Lower leg skin (tissue), 4 donors: ENCODE measurements at regions not wholly inside any gene's neighbourhood (a gene's known extent, or its start where the extent isn't known, plus 50 kb on each side); places are given as distances from the start of the nearest gene placed in this dataset.

Experiments used
- DNase-seq, 2 donors: peaks; one replicate each; pipeline ENCODE4 v3.0.0-alpha.2; 2019; ENCODE audit warnings: low spot score in 2 of 2
- H3K4me3 ChIP-seq: fragments of 200-600 bp; sonication (generic); 2 replicates; pipeline ENCODE4 v1.5.1; 2017; ENCODE audit warnings: mild to moderate bottlenecking, low read depth; ENCODE audit not compliant: poor library complexity, severe bottlenecking
- CTCF ChIP-seq, 3 donors: fragments of 450-650 bp; IDR thresholded peaks; one replicate each; pipeline ENCODE4 v1.5.1; 2016; ENCODE audit warnings: antibody characterized with exemption in 3 of 3, mild to moderate bottlenecking in 3 of 3, moderate library complexity in 2 of 3
- POLR2A ChIP-seq, 2 donors: fragments of 450-650 bp; IDR thresholded peaks; one replicate each; pipeline ENCODE4 v1.6.1; 2016 to 2017; ENCODE audit warnings: antibody characterized with exemption in 2 of 2, mild to moderate bottlenecking in 1 of 2, moderate library complexity in 1 of 2
- WGBS, 2 donors: methylation state at CpG; one replicate each; pipeline ENCODE4 v1.1.5; 2018; 5-methylcytosine and 5-hydroxymethylcytosine counted together
- intact Hi-C: fragments of 100-400 bp; cut with DNase I; formaldehyde crosslinking; loops from one replicate; pipeline ENCODE4 v1.15.0; 2023; ENCODE audit warnings: low total_unique reads

DNA sequence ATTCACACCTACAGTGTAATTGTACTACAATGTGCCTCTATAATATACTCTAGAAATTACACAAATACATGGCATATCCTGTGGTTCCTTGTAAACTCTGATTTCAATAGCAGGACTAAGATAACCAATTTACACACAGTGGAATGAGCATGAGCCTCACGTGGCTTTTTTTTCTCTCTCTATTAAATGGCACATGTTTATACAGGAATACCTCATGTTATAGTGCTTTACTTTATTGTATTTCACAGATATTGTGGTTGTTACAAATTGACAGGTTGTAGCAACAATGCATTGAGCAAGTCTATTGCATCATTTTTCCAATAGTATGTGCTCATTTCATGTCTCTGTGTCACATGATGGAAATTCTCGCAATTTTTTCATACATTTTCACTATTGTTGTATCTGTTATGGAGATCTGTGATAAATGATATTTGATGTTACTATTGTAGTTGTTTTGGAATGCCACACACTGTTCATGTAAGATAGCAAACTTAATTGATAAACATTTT is 260.0 kb downstream of the FSIP2 start:
- no peak for TF ChIP-seq CTCF (IDR thresholded peaks at IDR 0.05)
- no peak for TF ChIP-seq POLR2A (IDR thresholded peaks at IDR 0.05)
- no peak for DNase-seq
- intact Hi-C loops = no loop called here
- WGBS, 2 donors = 85 to 93% methylated on average over 2 of the region's 2 CpGs
- H3K4me3 ChIP-seq = no peak overlapping the region

DNA sequence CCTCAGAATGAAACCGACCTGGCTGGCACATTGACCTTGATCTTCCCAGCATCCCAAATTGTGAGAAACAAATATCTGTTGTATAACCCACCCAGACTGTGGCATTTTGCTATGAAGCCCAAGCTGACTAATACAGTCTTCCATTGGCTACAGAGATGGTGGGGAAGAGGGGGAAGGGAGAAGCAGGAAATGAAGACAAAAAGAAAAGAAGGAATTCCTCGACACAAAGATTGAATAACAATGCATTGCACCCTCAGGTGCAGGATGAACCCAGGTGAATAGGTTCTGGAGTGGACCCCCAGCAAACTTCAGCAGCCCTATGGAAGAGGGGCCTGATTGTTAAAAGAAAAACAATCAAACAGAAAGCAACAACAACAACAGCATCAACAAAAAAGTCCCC is 270.7 kb downstream of the FSIP2 start:
- DNase-seq = no peak
- intact Hi-C loops = no loop called here
- TF ChIP-seq CTCF (IDR thresholded peaks at IDR 0.05) (no peak), POLR2A (IDR thresholded peaks at IDR 0.05) (no peak)
- no peak overlapping the region for H3K4me3 ChIP-seq
- 74 to 85% methylated on average over 2 of the region's 2 CpGs for WGBS, 2 donors

DNA sequence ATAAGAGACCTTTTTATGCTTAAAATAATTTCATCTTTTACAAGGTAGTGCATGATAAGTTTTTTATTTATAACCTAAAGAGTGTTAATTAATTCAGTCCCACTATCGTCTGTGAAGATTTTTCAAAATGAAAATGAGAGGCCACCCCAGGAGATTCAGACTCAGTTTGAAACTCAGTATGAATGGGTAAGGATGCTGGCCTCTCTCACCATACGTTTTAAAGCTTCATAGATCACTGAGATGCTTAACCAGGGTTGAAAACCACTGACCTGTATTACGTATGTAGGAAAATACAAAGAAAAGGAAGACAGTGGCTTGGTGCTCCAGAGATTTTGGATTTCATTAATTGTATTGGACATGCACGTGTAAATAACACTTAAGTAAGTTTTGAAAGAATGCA is 278.7 kb downstream of the FSIP2 start:
- H3K4me3 ChIP-seq = no peak overlapping the region
- TF ChIP-seq CTCF (IDR thresholded peaks at IDR 0.05) (no peak), POLR2A (IDR thresholded peaks at IDR 0.05) (no peak)
- intact Hi-C loops = no loop called here
- WGBS, 2 donors = 88 to 89% methylated on average over 4 of the region's 4 CpGs
- no peak for DNase-seq

- intact Hi-C loops = no loop called here
- DNase-seq = no peak
- H3K4me3 ChIP-seq = no peak overlapping the region
- TF ChIP-seq CTCF (IDR thresholded peaks at IDR 0.05) (no peak), POLR2A (IDR thresholded peaks at IDR 0.05) (no peak)
These were observed 286.3 kb downstream of the FSIP2 start for GRCh38 chr2:186024921-186025320.

DNA sequence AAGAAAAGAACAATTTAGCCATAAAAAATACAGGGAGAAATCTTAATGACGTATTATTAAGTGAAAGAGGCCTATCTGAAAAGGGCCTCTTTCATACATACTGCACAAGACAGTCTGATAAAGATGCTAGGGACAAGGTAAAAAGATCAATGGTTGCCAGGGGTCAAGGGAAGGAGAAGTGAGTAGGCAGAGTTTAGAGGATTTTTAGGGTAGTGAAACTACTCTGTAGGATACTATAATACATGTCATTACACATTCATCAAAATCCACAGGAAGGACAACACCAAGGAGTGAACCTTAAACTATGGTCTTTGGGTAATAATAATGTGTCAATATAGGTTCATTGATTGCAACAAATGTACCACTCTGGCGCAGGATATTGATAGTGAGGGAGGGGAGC is 289.3 kb downstream of the FSIP2 start:
- no peak for DNase-seq
- WGBS, 2 donors = 94 to 97% methylated on average over 2 of the region's 2 CpGs
- H3K4me3 ChIP-seq = no peak overlapping the region
- TF ChIP-seq CTCF (IDR thresholded peaks at IDR 0.05) (no peak), POLR2A (IDR thresholded peaks at IDR 0.05) (no peak)
- intact Hi-C loops = no loop called here

GRCh38 chr2:186031229-186031628 is 292.6 kb downstream of the FSIP2 start:
- intact Hi-C loops = no loop called here
- WGBS, 2 donors = 94 to 95% methylated on average over 1 of the region's 1 CpG
- DNase-seq = no peak
- no peak overlapping the region for H3K4me3 ChIP-seq
- TF ChIP-seq CTCF (IDR thresholded peaks at IDR 0.05) (no peak), POLR2A (IDR thresholded peaks at IDR 0.05) (no peak)
